BLaER1 (cell line): ENCODE measurements at regions not wholly inside any gene's neighbourhood (a gene's known extent, or its start where the extent isn't known, plus 50 kb on each side); places are given as distances from the start of the nearest gene placed in this dataset.
A peak's percentile ranks its signal among the peaks of the same experiment; 100 is the strongest.

Experiments
- H3K27ac ChIP-seq: shearing (Covaris generic); formaldehyde crosslinking; 2 replicates; pipeline ENCODE4 v1.8.1; 2022
- H3K27me3 ChIP-seq: shearing (Covaris generic); formaldehyde crosslinking; 2 replicates; pipeline ENCODE4 v1.8.1; 2022
- H3K36me3 ChIP-seq: shearing (Covaris generic); formaldehyde crosslinking; 2 replicates; pipeline ENCODE4 v1.8.1; 2022
- H3K4me1 ChIP-seq: shearing (Covaris generic); formaldehyde crosslinking; 2 replicates; pipeline ENCODE4 v1.8.1; 2022
- H3K4me2 ChIP-seq: shearing (Covaris generic); formaldehyde crosslinking; 2 replicates; pipeline ENCODE4 v1.8.1; 2022
- H3K4me3 ChIP-seq: shearing (Covaris generic); formaldehyde crosslinking; 2 replicates; pipeline ENCODE4 v1.8.1; 2022
- H3K9ac ChIP-seq: shearing (Covaris generic); formaldehyde crosslinking; 2 replicates; pipeline ENCODE4 v1.8.1; 2022
- H3K9me3 ChIP-seq: shearing (Covaris generic); formaldehyde crosslinking; 2 replicates; pipeline ENCODE4 v1.8.1; 2022
- H4K20me1 ChIP-seq: shearing (Covaris generic); formaldehyde crosslinking; 2 replicates; pipeline ENCODE4 v1.8.1; 2022
- Cebpa-rat ChIP-seq: shearing (Covaris generic); IDR thresholded peaks from 2 replicates; pipeline ENCODE4 v1.8.1; 2022

GRCh38 chr12:34399631-34400410 lies 377.5 kb downstream of the ALG10 start:
- no peak for TF ChIP-seq Cebpa-rat
- Histone ChIP-seq H3K4me1 (peaks cover 54% of the 10 kb centered on the region), H3K27ac (no peak overlapping the region), H3K9me3 (peaks cover 74% of the 10 kb centered on the region), H3K36me3 (no peaks in the 10 kb centered on the region), H4K20me1 (no peaks in the 10 kb centered on the region), H3K9ac (no peak overlapping the region), H3K4me3 (no peak overlapping the region), H3K27me3 (no peaks in the 10 kb centered on the region), H3K4me2 (no peak overlapping the region)

- no peaks in the 10 kb centered on the region for H4K20me1 ChIP-seq
- H3K27me3 ChIP-seq = no peaks in the 10 kb centered on the region
- peaks cover 48% of the 10 kb centered on the region for H3K4me1 ChIP-seq
- no peak for TF ChIP-seq Cebpa-rat
- H3K4me2 ChIP-seq = no peak overlapping the region
- H3K9me3 ChIP-seq = peaks cover 74% of the 10 kb centered on the region
- H3K27ac ChIP-seq = no peak overlapping the region
- no peaks in the 10 kb centered on the region for H3K36me3 ChIP-seq
- H3K4me3 ChIP-seq = no peak overlapping the region
- no peak overlapping the region for H3K9ac ChIP-seq
These were observed 378.1 kb downstream of the ALG10 start for GRCh38 chr12:34400411-34400881.

- H3K9me3 ChIP-seq = peaks cover 74% of the 10 kb centered on the region
- TF ChIP-seq Cebpa-rat = no peak
- peaks cover 41% of the 10 kb centered on the region for H3K4me1 ChIP-seq
- peak overlapping the region; percentile 25; the same call in 1 of the 2 replicates for H3K4me2 ChIP-seq
- no peaks in the 10 kb centered on the region for H3K27me3 ChIP-seq
- H3K9ac ChIP-seq = no peak overlapping the region
- H4K20me1 ChIP-seq = no peaks in the 10 kb centered on the region
- 0 out of 2 replicates have a peak overlapping the region, but pooled peaks have one; percentile 38 for H3K27ac ChIP-seq
- H3K36me3 ChIP-seq = no peaks in the 10 kb centered on the region
- H3K4me3 ChIP-seq = no peak overlapping the region
These were observed 378.8 kb downstream of the ALG10 start for GRCh38 chr12:34400986-34401658.

- H3K9me3 ChIP-seq = peaks cover 79% of the 10 kb centered on the region
- H3K27me3 ChIP-seq = no peaks in the 10 kb centered on the region
- TF ChIP-seq Cebpa-rat = no peak
- H3K4me2 ChIP-seq = peak overlapping the region; percentile 25
- H3K9ac ChIP-seq = no peak overlapping the region
- peaks cover 35% of the 10 kb centered on the region for H3K4me1 ChIP-seq
- no peaks in the 10 kb centered on the region for H4K20me1 ChIP-seq
- no peaks in the 10 kb centered on the region for H3K36me3 ChIP-seq
- H3K27ac ChIP-seq = peak overlapping the region; percentile 38; the same call in 1 of the 2 replicates
- H3K4me3 ChIP-seq = no peak overlapping the region
These were observed 379.4 kb downstream of the ALG10 start for GRCh38 chr12:34401659-34402227.

GRCh38 chr12:34402228-34402898 lies 380.1 kb downstream of the ALG10 start:
- H3K4me2 ChIP-seq = no peak overlapping the region
- H4K20me1 ChIP-seq = no peaks in the 10 kb centered on the region
- no peaks in the 10 kb centered on the region for H3K27me3 ChIP-seq
- no peak overlapping the region for H3K9ac ChIP-seq
- H3K9me3 ChIP-seq = peaks cover 85% of the 10 kb centered on the region
- H3K4me3 ChIP-seq = no peak overlapping the region
- no peak for TF ChIP-seq Cebpa-rat
- peaks cover 29% of the 10 kb centered on the region for H3K4me1 ChIP-seq
- peak overlapping the region; percentile 38; the same call in 1 of the 2 replicates for H3K27ac ChIP-seq
- no peaks in the 10 kb centered on the region for H3K36me3 ChIP-seq

GRCh38 chr12:34402899-34403705 lies 380.8 kb downstream of the ALG10 start:
- peaks cover 21% of the 10 kb centered on the region for H3K4me1 ChIP-seq
- no peak overlapping the region for H3K4me3 ChIP-seq
- H3K27ac ChIP-seq = no peak overlapping the region
- H3K9me3 ChIP-seq = peaks cover 88% of the 10 kb centered on the region
- no peaks in the 10 kb centered on the region for H3K27me3 ChIP-seq
- H3K36me3 ChIP-seq = no peaks in the 10 kb centered on the region
- no peaks in the 10 kb centered on the region for H4K20me1 ChIP-seq
- TF ChIP-seq Cebpa-rat = no peak
- H3K4me2 ChIP-seq = no peak overlapping the region
- no peak overlapping the region for H3K9ac ChIP-seq

GRCh38 chr12:34403706-34404376 lies 381.5 kb downstream of the ALG10 start:
- no peak overlapping the region for H3K4me3 ChIP-seq
- H4K20me1 ChIP-seq = no peaks in the 10 kb centered on the region
- TF ChIP-seq Cebpa-rat = no peak
- H3K4me2 ChIP-seq = no peak overlapping the region
- H3K9ac ChIP-seq = no peak overlapping the region
- no peaks in the 10 kb centered on the region for H3K27me3 ChIP-seq
- no peaks in the 10 kb centered on the region for H3K36me3 ChIP-seq
- no peak overlapping the region for H3K27ac ChIP-seq
- peaks cover 89% of the 10 kb centered on the region for H3K9me3 ChIP-seq
- H3K4me1 ChIP-seq = peaks cover 14% of the 10 kb centered on the region; the same call in 1 of the 2 replicates

GRCh38 chr12:34404377-34405285 lies 382.3 kb downstream of the ALG10 start:
- TF ChIP-seq Cebpa-rat = no peak
- H3K4me1 ChIP-seq = peaks cover 12% of the 10 kb centered on the region; the same call in 1 of the 2 replicates
- no peak overlapping the region for H3K27ac ChIP-seq
- peaks cover 92% of the 10 kb centered on the region for H3K9me3 ChIP-seq
- no peak overlapping the region for H3K4me3 ChIP-seq
- no peak overlapping the region for H3K9ac ChIP-seq
- no peaks in the 10 kb centered on the region for H3K36me3 ChIP-seq
- H3K27me3 ChIP-seq = no peaks in the 10 kb centered on the region
- H3K4me2 ChIP-seq = no peak overlapping the region
- H4K20me1 ChIP-seq = no peaks in the 10 kb centered on the region
